ENCODE measurements at regions not wholly inside any gene's neighbourhood (a gene's known extent, or its start where the extent isn't known, plus 50 kb on each side); places are given as distances from the start of the nearest gene placed in this dataset.
A peak's percentile ranks its signal among the peaks of the same experiment; 100 is the strongest.
"Not testable (repeated sequence)": the region's sequence is repeated elsewhere in the genome, so short reads cannot be mapped to it uniquely, and the experiment has no call there.

DNA sequence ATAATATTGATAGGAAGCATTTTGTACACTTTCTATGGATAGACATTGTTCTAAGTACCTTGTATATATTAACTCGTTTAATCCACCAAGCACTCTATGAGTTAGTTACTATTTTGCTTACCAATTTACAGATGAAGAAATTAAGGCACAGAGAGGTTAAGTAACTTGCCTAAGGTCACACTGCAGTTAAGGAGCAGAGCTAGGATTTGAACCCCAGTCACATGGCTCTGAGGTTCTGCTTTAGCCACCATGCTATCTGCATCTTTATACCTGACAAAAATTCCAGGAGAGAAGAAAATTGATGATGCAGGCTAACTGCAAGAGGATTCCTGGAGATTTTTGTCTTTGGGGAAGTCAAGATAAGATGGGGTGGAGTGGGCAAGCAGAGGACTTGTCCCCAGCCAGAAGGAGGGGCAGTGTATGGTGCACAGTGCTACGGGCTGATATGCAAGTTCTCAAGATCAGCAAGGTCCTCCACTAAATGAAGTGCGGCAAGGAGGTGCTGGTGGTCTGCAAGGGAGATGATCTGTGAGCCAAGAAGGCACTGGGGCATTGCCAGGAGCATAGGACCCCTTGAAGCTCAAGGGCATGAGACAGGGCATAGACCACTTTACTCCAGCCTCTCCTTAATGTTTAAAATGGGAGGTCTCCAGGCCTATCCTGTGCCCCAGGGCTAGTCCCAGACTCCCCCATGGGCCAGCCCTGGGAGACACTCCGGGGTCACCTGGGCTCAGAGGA is 430.6 kb downstream of the RPS24 start:
- no peak for DNase-seq

DNA sequence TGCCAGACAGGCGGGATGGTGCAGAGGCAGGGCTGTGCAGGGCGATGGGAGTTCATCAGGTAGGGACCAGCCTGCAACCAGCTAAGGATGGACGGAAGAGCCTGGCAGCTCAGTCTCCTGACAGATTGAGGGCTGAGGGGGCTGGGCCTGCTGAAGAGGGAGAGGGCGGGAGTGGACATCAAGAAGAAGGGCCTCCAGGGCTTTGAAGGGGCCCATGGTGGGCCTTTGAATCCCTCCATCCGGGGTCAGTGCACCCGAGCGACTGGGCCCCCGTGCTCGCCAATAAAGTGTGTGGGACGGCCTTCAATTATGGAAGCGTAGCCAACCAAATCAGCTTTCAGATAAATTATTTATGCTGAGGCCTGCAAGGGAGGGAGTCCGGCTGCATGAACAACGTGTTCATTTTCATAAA is 431.2 kb downstream of the RPS24 start:
- DNase-seq: no peak

DNA sequence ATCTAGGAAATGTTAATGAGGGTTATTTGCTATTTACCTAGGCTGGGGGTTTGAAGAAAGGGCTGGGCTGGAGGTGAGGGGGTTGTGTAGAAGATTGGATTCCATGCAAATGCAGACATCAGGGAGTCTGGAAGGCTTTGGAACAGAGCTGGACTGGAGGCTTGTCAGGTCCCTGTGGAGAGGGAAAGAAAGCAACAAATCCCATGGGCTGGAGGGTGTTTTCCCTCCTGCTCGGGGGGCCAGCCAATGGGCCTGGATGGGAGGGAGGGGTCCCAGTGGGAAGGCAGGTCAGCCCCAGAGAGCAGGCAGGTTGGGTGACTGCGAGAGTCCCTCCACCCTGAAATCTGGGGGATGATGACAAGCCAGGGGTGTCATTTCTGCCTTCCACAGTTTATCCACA is 431.8 kb downstream of the RPS24 start:
- no peak for DNase-seq

DNA sequence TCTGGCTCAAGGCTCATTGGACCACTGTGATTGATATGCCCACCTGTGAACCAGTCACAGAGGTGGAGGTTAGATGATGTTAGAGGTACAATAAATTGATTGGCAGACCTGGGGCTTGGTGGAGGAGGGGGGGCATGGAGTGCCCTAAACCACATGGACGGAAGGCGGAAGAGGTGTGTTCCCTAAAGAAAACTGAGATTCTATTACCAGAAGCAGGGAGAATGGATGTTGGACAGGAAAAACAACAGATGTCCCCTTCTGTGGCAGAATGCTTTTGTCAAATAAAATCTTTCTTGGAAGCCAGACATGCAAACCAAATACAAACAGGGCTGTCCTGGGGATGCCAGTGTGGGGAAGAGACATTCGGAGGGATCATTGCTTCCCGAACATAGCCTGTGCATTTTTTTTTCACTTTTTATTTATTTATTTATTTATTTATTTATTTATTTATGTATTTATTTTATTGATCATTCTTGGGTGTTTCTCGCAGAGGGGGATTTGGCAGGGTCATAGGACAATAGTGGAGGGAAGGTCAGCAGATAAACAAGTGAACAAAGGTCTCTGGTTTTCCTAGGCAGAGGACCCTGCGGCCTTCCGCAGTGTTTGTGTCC is 433.9 kb downstream of the RPS24 start:
- DNase-seq: no peak

DNA sequence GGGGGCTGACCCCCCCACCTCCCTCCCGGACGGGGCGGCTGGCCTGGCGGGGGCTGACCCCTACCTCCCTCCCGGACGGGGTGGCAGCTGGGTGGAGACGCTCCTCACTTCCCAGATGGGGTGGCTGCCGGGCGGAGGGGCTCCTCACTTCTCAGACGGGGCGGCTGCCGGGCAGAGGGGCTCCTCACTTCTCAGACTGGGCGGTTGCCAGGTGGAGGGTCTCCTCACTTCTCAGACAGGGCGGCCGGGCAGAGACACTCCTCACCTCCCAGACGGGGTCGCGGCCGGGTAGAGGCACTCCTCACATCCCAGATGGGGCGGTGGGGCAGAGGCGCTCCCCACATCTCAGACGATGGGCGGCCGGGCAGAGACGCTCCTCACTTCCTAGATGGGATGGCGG is 435.1 kb downstream of the RPS24 start:
- DNase-seq: not testable (repeated sequence)

DNA sequence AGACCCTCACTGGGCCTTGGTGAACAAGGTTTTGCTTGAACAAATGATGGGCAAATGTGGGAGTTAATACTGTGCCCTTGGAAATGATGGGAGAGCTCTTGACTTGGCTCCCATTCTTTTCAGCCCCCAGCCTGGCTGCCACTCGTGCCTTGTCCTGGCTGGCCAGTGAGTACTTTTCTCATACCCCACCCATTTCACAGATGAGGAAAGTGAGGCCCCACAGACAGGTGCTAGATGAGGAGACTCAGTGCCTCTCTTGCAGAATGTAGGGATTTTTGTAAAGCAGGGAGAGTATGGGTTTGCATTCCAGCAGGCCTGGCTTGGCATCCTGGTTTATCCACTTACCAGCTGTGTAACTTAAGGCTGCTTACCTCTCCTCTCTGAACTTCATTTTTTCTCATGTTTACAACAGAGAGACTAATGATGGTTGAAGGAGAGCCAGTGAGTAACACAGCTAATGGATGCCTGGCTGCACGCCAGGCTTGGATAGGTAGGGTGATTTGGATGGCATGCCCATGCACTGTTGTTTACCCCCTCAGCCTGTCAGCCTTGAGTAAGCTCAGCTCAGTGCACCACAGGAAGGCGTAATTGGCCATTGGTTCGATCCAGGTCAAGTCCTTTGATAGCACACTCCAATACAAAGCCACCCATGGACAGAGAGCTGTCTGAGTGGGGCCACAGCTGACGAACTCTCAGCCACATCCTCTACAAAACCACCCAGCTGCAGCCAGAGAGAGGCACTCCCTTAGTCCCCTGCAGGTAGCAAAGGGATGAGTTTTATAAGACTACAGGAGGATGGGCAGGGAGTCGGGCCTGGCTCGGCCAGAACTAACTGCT is 436.8 kb downstream of the RPS24 start:
- DNase-seq: peak; percentile 77

DNA sequence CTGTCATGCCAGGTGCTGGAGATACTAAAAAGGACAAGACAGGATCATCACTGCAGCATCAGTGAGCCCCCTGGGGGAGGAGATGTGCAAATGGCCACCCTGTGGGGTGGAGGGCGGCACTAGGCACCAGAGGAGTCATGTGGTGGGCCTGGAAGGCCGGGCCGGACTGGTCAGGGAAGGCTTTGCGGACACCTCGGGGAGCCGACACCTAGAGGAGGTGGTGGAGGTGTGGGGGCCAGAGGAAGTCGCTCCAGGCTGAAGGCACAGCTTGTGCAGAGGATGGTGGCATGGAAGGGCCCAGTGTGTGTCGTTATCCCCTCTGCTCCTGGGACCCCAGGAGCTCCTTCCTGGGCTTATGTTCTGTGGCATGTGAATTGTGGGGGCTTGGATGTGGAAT is 437.7 kb downstream of the RPS24 start:
- DNase-seq: no peak

DNA sequence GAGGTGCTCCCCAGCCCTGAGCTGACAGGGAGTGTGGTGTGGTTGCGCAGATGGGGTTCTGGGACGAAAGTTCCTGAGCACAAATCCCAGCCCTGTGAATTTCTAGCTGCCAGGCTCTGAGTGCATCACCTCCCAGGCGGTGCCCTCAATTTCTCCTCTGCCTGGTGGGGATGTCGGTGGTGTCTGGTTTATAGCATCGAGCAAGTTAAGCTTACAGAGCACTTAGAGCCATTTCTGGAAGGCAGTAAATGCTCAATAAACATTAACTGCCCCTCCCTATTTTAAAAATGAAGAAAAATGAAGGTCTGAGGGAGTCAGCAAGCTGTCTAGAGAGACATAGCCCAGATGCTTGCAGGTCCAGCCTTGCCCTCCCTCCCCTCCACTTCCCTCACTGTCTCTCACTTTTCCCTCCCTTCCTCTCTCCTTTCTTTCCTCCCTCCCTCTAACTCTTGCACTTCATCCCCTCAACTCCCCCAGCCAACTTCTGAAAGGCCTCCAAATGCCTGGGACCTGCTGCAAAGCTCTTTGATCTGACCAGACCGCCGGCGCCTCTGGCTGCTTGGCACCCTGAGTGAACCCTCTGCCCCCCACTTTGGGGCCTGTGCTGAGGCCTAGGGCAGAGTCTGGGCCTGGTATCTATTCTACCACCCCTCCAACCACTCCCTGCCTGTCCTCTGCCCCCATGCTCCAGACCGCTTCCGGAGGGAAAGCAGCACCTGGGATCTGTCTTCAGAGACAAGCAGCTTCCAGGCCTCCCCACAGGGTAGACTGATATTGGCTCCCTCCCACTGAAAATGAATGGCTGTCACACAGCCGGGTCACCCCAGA is 438.3 kb downstream of the RPS24 start:
- DNase-seq: no peak

DNA sequence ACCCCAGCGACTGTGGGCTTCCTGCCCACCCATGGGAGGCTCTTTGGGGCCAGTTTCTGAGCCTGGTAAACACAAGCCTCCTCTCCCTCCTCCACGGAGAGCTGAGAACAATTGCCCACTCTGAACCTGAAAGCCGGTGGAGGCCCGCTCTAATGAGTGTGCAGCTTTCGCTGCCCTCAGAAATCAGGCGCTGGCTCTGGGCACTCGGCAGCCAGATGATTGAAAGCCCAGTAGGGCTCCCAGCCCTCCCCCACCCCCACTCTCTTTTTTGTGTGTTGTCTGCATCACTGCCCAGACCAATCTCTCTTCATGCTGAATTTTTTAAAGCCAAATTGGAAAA is 438.9 kb downstream of the RPS24 start:
- peak; percentile 8 for DNase-seq

DNA sequence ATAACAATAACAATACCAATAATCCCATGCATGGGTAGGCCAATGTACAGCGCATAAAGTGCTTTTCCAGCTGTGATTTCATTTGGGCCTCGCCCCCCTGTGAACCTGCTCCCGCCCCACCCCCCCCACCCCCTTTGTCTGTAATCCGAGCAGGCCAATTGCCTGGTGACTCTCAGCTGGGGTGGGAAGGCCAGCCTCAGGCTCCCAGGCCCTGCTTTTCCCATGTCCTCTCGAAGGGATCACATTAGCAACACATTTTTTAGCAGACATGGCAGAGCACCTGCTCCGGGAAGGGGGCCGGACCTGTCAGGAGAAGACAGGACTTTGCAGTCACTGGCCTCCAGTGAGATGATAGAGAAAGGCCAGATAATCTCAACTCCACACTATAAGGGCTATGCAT is 439.3 kb downstream of the RPS24 start:
- DNase-seq: no peak

DNA sequence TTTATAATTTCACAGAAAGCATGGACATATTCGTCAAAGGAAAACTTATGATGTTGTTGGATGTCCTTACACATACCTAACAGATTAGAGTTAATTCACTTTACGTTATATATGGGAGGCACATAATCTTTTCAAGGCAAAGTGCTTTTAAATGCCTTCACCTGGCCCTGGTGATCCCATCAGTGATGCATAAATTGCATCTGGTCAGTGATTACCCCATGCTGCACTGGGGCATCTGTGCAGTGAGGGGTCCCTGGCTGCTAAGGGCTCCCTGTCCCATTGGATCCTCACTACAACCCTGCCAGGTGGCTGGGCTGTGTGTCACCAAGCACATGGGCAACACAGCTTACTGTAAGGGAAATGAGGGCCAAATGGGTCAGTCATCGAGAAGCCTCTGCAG is 441.1 kb downstream of the RPS24 start:
- DNase-seq: no peak

DNA sequence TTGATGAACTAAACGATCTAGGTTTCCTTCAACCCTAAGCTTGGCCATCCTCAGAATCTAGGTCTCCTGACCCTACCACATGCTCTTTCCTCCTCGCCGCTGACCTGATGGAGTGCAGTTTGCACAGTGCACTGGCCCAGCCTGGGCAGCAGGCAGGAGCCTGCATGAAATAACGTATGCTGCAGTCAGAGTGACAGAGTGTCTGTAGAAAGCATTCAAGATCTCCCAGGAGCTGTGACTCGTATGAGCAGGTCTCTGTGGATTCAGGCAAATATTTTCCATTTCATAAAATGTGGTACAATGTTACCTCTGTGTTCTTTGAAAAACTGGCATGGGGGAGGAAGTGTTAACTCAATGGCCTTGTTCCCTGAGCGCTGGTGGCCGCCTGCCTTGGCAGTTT is 441.8 kb downstream of the RPS24 start:
- DNase-seq: no peak

DNA sequence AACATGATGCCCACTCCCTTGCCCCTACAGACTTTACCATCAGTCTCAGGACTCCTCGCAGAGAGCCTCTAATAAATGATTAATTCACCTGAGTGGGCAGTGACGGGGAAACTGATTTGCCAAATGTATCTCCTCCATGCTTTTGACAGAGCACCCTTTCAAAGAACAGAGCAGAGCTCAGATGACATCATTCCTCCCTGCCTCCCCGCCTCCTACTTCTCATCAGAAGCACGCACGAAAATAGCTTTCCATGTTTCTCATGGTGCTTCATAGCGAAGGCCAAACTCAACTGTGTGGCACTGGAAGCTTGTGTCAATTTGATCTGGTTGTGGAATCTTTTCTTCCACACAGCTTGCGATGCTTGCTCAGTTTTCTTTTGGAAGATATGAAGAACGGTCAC is 442.5 kb downstream of the RPS24 start:
- no peak for DNase-seq

DNA sequence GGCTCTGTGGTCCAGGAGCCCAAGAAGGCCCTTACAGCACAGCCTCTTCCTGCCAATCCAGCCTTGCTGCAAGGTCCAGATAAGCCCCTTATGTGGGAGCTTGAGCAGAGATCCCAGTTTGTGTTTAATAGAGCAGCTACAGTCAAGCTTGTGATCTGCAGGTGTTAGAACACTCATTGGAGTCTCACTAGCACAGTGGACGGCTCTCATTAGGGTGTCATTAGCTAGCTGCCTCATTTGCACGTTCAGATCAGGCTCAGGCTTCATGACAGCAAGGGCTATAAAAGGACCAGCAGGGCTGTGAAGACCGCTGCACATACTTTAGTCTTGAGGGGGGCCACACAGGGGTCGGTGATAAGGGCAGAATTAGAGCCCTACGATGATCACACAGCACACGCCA is 443.2 kb downstream of the RPS24 start:
- no peak for DNase-seq

DNA sequence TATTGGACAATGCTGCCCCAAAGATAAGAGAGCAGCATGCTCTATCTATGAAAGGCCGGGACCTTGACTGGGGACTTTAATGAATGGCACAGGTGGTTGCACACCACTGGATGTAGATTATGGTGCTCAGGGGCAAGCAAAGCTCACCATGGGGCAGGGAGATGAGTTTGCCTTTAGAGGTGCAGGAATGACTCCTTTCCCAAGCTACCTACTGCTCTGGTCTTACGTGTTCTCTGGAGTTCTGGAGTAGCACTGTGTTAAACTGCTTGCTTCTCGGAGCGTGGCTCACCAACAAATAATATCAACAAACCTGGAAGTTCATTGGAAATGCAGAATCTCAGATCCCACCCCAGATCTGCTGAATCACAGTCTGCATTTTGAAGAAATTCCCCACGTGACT is 445.3 kb downstream of the RPS24 start:
- DNase-seq: no peak

DNA sequence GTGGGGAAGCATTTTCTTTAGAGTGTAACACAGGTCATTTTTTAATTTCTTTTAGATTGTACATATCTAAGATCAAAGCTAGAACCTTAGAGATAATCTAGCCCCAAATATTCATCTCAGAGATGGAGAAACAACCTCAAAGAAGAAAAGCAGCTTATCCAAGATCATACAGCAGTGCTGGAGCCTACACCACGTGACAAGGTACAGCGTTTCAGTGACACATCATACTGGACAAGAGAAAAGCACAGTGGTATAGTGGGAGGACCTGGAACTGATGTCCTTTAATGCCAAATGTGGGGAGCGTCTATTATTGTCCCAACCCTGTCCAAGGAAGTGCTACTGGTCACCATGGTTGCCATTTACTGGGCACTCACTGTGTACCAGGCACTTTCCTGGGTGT is 445.8 kb downstream of the RPS24 start:
- DNase-seq: no peak

DNA sequence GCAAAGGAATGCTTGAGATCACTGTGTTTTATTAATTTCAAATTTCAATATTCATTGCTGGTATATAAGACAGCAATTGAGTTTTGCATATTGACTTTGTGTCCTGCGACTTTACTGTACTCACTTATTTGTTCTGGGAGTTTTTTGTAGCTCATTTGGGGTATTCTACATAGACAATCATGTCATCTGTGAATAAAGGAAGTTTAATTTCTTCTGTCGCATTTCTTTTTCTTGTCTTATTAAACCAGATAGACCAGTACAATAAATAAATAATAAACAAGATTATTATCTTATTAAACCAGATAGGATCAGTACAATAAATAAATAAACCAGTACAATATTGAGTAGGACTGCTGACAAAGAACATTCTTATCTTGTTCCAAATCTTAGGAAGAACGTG is 448.2 kb downstream of the RPS24 start:
- DNase-seq: no peak

DNA sequence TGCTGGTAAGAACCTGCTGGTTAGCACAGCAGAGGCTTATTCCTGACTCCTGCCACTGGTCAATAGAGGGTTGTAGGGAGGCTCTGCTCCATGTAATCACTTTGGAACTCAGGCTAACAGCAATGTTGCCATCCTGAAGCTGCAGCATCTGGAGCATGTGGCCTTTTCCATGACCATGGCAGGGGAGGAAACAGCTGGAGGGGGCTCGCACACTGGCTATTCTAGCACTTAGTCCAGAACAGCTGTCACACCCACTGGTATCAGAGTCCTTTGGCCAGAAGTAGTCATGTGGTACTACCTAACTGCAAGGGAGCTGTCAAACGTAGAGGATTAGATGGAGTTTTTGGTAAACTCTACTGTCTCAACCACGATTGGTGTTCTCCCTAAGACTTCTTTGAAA is 450.0 kb downstream of the RPS24 start:
- no peak for DNase-seq

DNA sequence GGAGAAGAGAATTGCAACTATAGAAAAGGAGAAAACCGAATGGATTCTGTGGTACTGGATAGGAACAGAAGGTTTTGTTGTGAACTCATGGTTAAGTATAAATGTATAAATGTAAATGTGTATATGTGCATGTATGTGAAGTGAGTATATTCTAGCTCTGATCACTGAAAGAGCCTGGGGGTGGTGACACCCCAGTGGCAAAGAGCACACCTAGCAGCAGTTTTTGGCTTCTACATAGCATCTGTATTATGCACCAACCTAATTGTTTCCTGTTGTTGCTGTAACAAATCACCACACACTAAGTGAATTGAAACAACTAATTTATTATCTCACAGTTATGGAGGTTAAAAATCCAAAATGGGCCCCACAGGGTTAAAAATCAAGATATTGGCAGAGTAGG is 455.4 kb downstream of the RPS24 start:
- DNase-seq: no peak

DNA sequence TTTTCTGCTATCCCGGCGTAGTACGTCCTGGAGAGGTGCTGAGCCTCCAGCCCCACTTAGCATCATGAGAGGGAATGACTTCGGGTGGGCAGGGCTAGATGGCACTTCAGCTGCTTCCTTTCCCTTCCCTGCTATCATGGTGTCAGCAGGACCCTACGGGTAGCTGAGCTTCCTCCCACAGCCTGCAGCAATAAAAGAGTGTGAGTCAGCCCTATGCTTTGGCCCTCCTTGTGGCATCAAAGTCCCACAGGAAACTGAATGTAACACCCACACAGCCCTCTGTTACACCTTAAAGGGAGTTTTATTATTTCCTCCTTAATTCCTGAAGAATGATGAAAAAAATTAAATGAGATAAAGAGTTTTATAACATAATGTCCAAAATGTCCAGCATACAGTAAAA is 458.1 kb downstream of the RPS24 start:
- no peak for DNase-seq

DNA sequence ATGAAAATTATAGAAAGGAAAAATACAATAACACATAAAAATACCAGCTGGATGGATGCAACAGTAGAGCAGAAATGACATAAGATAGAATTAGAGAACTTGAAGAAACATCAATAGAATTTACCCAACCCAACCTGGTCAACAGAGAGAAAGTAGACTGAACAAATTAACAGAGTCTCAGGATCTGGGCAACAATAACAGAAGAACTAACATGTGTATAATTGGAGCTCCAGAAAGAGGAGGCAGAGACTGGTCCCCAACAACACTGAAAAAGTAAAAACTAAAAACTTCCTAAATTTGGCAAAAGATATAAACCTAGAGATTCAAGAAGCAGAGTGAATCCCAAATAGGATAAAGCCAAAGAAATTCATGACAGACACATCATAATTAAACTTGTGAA is 458.8 kb downstream of the RPS24 start:
- no peak for DNase-seq

DNA sequence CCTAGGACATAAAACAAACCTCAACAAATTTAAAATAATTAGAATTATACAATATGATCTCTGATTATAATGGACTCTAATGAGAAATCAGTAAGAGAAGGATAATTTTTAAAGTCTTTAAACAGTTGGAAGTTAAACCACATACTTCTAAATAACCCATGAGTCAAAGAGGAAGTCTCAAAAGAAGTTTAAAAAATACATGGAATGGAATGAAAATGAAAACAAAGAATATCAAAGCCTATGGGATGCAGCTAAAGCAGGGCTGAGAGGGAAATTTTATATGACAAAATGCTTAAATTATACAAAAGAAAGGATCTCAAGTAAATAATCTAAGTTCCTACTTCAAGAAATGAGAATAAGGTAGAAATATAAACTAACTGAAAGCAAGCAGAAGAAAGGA is 460.5 kb downstream of the RPS24 start:
- DNase-seq: no peak

DNA sequence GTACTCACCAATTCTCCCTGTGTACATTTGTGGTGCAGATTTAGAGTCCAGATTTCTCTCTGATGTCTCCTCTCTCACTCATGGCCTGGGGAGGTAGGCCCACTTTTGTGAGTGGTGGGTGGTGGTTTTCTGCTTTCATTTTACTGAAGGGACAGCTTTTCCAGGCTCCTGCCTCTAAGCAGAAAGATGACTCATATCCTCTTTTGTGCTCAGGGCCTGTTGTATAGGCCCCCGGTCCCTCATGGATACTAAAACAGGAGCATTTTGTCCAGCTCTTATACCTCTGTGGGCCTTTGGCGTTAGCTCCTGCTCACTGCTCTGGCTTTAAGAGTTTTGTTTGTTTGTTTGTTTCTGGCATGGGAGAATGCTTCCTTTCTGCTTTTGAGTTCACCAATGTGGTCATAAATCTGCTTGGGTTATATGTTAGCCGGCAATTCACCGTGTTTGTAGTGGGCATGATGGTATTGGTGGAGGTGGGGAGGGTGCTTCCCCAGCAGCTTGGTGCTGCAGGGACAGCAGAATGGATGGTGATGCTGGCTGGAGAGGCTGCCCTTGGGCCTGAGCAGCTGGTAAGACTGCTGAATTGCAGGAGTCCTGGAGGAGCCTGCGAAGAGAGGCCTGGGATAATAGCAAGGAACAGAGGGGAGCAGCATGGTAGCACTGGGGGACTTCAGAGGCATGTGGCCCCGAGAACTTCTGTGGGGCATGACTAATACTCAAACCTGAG is 468.7 kb downstream of the RPS24 start:
- no peak for DNase-seq

Measured in NCI-H1436 (cell line).